Caco-2 (cell line): ENCODE measurements at regions not wholly inside any gene's neighbourhood (a gene's known extent, or its start where the extent isn't known, plus 50 kb on each side); places are given as distances from the start of the nearest gene placed in this dataset.
A peak's percentile ranks its signal among the peaks of the same experiment; 100 is the strongest.

Source experiments
- BruUV-seq: library from RNA; stranded (reverse); fragments of 400-500 nt; replicated peaks from 2 replicates; lab custom pipeline; 2021; lab: Mats Ljungman, UMichigan
- CTCF ChIA-PET: fragments of 300-600 bp; sonication (Branson Sonifier 250); formaldehyde crosslinking; loops from one replicate; lab custom pipeline; 2022; ENCODE audit warnings: antibody characterized with exemption; lab: Charles Lee
- POLR2A ChIA-PET: fragments of 300-600 bp; sonication (Branson Sonifier 250); formaldehyde crosslinking; loops from one replicate; lab custom pipeline; 2022; ENCODE audit warnings: antibody characterized with exemption; lab: Charles Lee
- DNase-seq, 2 experiments: peaks; one replicate each; pipeline versions ENCODE4 v3.0.0 to v3.0.0-alpha.2; 2020 to 2022
- H3K27me3 ChIP-seq: replicated peaks from 2 replicates; pipeline ENCODE4 v1.6.0; 2011; ENCODE audit warnings: low read length; ENCODE audit not compliant: control insufficient read depth, insufficient read depth
- H3K36me3 ChIP-seq: 2 replicates; pipeline ENCODE4 v1.5.1; 2011; ENCODE audit warnings: low read length; ENCODE audit not compliant: control insufficient read depth, insufficient read depth
- H3K4me1 ChIP-seq: fragments of 250-450 bp; sonication (Bioruptor Pico); 2 replicates; pipeline ENCODE4 v1.5.1; 2020; ENCODE audit warnings: mild to moderate bottlenecking
- H3K4me3 ChIP-seq: 2 replicates; pipeline ENCODE4 v1.5.1; 2011; ENCODE audit warnings: low read depth, mild to moderate bottlenecking, control low read depth, low read length
- H3K9me3 ChIP-seq: fragments of 250-450 bp; sonication (Bioruptor Pico); 2 replicates; pipeline ENCODE4 v1.5.1; 2020; ENCODE audit warnings: mild to moderate bottlenecking, moderate library complexity
- H3K27ac Mint-ChIP-seq: one replicate; pipeline ENCODE4 v1.8.0; 2022; ENCODE audit warnings: mixed read lengths; ENCODE audit not compliant: unreplicated experiment
- H3K27me3 Mint-ChIP-seq: one replicate; pipeline ENCODE4 v1.8.0; 2022; ENCODE audit warnings: mixed read lengths; ENCODE audit not compliant: insufficient read depth, unreplicated experiment
- H3K36me3 Mint-ChIP-seq: one replicate; pipeline ENCODE4 v1.8.0; 2022; ENCODE audit warnings: mild to moderate bottlenecking, mixed read lengths; ENCODE audit not compliant: insufficient read depth, unreplicated experiment
- H3K4me1 Mint-ChIP-seq: one replicate; pipeline ENCODE4 v1.8.0; 2022; ENCODE audit warnings: low read depth, mixed read lengths; ENCODE audit not compliant: unreplicated experiment
- H3K4me3 Mint-ChIP-seq: one replicate; pipeline ENCODE4 v1.8.0; 2022; ENCODE audit warnings: mild to moderate bottlenecking, moderate library complexity, mixed read lengths; ENCODE audit not compliant: unreplicated experiment
- H3K9me3 Mint-ChIP-seq: one replicate; pipeline ENCODE4 v1.8.0; 2022; ENCODE audit warnings: mixed read lengths; ENCODE audit not compliant: unreplicated experiment
- intact Hi-C: fragments of 100-400 bp; cut with micrococcal nuclease; formaldehyde crosslinking; loops from one replicate; pipeline ENCODE4 v1.10.0; 2022; ENCODE audit not compliant: unreplicated experiment
- TF ChIP-seq, protein P1 (sequence below), 2 experiments: fragments of 200-600 bp in 1 of 2; IDR thresholded peaks; 1 replicate in 1 of 2; 2 replicates in 1 of 2; pipeline versions ENCODE4 v1.5.1 to v1.8.0; 2011 to 2022; ENCODE audit warnings: antibody characterized with exemption in 1 of 2, control low read depth in 1 of 2, inconsistent platforms in 1 of 2, low read depth in 1 of 2, low read length in 1 of 2, mild to moderate bottlenecking in 1 of 2, moderate library complexity in 1 of 2; ENCODE audit not compliant: insufficient read depth in 1 of 2, severe bottlenecking in 1 of 2, unreplicated experiment in 1 of 2

DNA sequence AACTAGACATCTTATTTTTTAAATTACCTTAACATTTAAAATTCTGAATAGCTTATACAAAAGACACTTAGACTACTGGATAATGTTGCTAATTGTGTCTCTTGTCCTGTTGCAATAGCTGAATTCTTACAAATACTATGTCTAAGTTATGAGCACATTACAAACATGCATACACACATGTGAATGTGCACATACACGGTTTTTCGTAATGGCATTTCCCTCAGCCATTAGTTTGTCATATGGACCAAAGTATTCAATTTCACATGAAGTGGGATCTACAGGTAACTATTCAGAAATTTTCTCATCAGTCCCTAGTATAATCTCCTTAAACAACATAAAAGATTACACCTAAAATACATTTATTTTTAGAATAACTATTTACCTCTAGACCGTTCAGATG, 178.6 kb upstream of the BET1 start:
- ChIA-PET CTCF (no interaction called here), POLR2A (no interaction called here)
- Mint-ChIP-seq H3K4me1 (peaks cover 16% of the 10 kb centered on the region), H3K9me3 (no peaks in the 10 kb centered on the region), H3K36me3 (no peaks in the 10 kb centered on the region), H3K27me3 (no peaks in the 10 kb centered on the region), H3K27ac (peak overlapping the region; percentile 97), H3K4me3 (no peak overlapping the region)
- TF ChIP-seq, protein P1, sequence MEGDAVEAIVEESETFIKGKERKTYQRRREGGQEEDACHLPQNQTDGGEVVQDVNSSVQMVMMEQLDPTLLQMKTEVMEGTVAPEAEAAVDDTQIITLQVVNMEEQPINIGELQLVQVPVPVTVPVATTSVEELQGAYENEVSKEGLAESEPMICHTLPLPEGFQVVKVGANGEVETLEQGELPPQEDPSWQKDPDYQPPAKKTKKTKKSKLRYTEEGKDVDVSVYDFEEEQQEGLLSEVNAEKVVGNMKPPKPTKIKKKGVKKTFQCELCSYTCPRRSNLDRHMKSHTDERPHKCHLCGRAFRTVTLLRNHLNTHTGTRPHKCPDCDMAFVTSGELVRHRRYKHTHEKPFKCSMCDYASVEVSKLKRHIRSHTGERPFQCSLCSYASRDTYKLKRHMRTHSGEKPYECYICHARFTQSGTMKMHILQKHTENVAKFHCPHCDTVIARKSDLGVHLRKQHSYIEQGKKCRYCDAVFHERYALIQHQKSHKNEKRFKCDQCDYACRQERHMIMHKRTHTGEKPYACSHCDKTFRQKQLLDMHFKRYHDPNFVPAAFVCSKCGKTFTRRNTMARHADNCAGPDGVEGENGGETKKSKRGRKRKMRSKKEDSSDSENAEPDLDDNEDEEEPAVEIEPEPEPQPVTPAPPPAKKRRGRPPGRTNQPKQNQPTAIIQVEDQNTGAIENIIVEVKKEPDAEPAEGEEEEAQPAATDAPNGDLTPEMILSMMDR (IDR thresholded peaks at IDR 0.05; ENCODE audit: insufficient read depth in 1 of 2, low read depth in 1 of 2, low read length in 1 of 2, severe bottlenecking in 1 of 2, unreplicated experiment in 1 of 2): no peak
- Histone ChIP-seq H3K36me3 (no peaks in the 10 kb centered on the region), H3K9me3 (no peaks in the 10 kb centered on the region), H3K4me3 (no peak overlapping the region), H3K4me1 (peaks cover 25% of the 10 kb centered on the region), H3K27me3 (no peaks in the 10 kb centered on the region)
- BruUV-seq: TSS peak; percentile 83
- intact Hi-C loops: loop anchor here (1.0 kb wide), 1 partner anchor 53 kb away; no protein-coding TSS in a partner anchor
- no peak for DNase-seq

DNA sequence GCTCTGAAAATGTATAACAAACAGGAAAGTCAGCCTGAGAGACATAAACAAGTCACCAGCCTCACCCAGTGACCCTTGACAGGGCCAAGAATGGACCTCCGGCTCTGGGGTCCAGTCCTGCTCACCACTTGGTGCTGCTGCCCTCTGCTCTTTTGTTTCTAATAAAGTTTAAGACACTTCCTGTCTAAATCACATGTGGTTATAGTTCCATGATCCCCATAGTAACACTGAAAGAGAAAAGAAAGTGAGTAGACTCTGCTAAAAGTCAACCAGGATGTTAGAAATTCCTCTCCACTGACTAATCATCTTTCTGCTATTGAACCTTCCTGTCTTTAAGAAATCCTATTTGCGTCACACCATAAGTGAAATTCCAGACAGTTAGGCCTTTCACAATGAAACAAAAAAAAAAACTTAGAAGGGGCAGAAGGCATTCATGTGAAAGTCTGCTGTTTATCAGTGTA, 179.2 kb upstream of the BET1 start:
- H3K9me3 ChIP-seq: no peaks in the 10 kb centered on the region
- no peaks in the 10 kb centered on the region for H3K9me3 Mint-ChIP-seq
- peaks cover 25% of the 10 kb centered on the region for H3K4me1 ChIP-seq
- H3K36me3 ChIP-seq: no peaks in the 10 kb centered on the region
- ChIA-PET CTCF (no interaction called here), POLR2A (no interaction called here)
- TF ChIP-seq, protein P1 (IDR thresholded peaks at IDR 0.05; ENCODE audit: insufficient read depth in 1 of 2, low read depth in 1 of 2, low read length in 1 of 2, severe bottlenecking in 1 of 2, unreplicated experiment in 1 of 2): no peak
- peaks cover 16% of the 10 kb centered on the region for H3K4me1 Mint-ChIP-seq
- no peaks in the 10 kb centered on the region for H3K36me3 Mint-ChIP-seq
- no peaks in the 10 kb centered on the region for H3K27me3 Mint-ChIP-seq
- BruUV-seq: no TSS peak
- peak overlapping the region; percentile 97 for H3K27ac Mint-ChIP-seq
- H3K4me3 Mint-ChIP-seq: peak overlapping the region; percentile 52
- H3K27me3 ChIP-seq: no peaks in the 10 kb centered on the region
- peak; percentile 40 to 64 for DNase-seq
- intact Hi-C loops: loop anchor here (1.0 kb wide), 1 partner anchor 54 kb away; no protein-coding TSS in a partner anchor
- H3K4me3 ChIP-seq: no peak overlapping the region

DNA sequence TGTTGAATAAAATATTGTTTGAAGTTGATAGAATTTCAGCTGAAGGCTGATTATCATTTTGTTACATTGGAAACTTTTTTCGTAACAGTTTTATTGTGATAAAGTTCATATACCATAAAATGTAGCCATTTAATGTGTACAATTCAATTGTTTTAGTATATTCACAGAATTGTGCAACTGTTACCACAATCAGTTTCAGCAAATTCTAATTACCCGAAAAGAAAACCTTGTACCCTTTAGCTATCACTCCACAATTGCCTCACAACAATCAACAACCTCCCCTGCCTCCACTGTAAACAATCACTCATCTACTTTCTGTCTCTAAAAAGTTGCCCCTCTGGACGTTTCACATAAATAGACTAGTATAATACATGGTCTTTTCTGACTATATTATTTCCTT, 179.7 kb upstream of the BET1 start:
- H3K27me3 Mint-ChIP-seq: no peaks in the 10 kb centered on the region
- POLR2A ChIA-PET: no interaction called here
- peaks cover 16% of the 10 kb centered on the region for H3K4me1 Mint-ChIP-seq
- no peaks in the 10 kb centered on the region for H3K9me3 ChIP-seq
- peak overlapping the region; percentile 52 for H3K4me3 Mint-ChIP-seq
- H3K4me3 ChIP-seq: no peak overlapping the region
- TF ChIP-seq, protein P1 (IDR thresholded peaks at IDR 0.05; ENCODE audit: insufficient read depth in 1 of 2, low read depth in 1 of 2, low read length in 1 of 2, severe bottlenecking in 1 of 2, unreplicated experiment in 1 of 2): no peak
- H3K9me3 Mint-ChIP-seq: no peaks in the 10 kb centered on the region
- no TSS peak for BruUV-seq
- H3K36me3 Mint-ChIP-seq: no peaks in the 10 kb centered on the region
- peaks cover 25% of the 10 kb centered on the region for H3K4me1 ChIP-seq
- CTCF ChIA-PET: no interaction called here
- no peaks in the 10 kb centered on the region for H3K36me3 ChIP-seq
- H3K27ac Mint-ChIP-seq: peak overlapping the region; percentile 97
- H3K27me3 ChIP-seq: no peaks in the 10 kb centered on the region
- no peak for DNase-seq
- intact Hi-C loops: loop anchor here (1.0 kb wide), 1 partner anchor 55 kb away; no protein-coding TSS in a partner anchor
